Stimulated activated effector memory CD8-positive, alpha-beta T cell treated with anti-CD3 and anti-CD28 coated beads, Interleukin-12 subunit alpha, Interleukin-12 subunit beta, amount 100 ng/mL, for 72 hours (primary cell): ENCODE measurements at regions not wholly inside any gene's neighbourhood (a gene's known extent, or its start where the extent isn't known, plus 50 kb on each side); places are given as distances from the start of the nearest gene placed in this dataset.

Experiments used
- ATAC-seq: fragments of 150-1000 bp; cut with Tn5 transposase; 2 replicates; pipeline ENCODE4 v1.10.0; 2021
- DNase-seq, 2 donors: peaks; one replicate each; pipeline ENCODE4 v3.0.0; 2021 to 2022; ENCODE audit warnings: low spot score in 2 of 2
- H3K27ac Mint-ChIP-seq: one replicate; pipeline ENCODE4 v1.8.0; 2022; ENCODE audit warnings: mild to moderate bottlenecking, mixed read lengths
- H3K36me3 Mint-ChIP-seq: one replicate; pipeline ENCODE4 v1.8.0; 2022; ENCODE audit warnings: mild to moderate bottlenecking, mixed read lengths
- H3K4me1 Mint-ChIP-seq: one replicate; pipeline ENCODE4 v1.8.0; 2022; ENCODE audit warnings: mixed read lengths
- H3K4me3 Mint-ChIP-seq: one replicate; pipeline ENCODE4 v1.8.0; 2022; ENCODE audit warnings: mild to moderate bottlenecking, mixed read lengths
- H3K9me3 Mint-ChIP-seq: one replicate; pipeline ENCODE4 v1.8.0; 2022; ENCODE audit warnings: mixed read lengths

GRCh38 chr7:18336626-18337025, 158.9 kb upstream of the HDAC9 start:
- H3K36me3 Mint-ChIP-seq = no peaks in the 10 kb centered on the region
- H3K4me3 Mint-ChIP-seq = no peak overlapping the region
- H3K27ac Mint-ChIP-seq = no peak overlapping the region
- peaks cover 8% of the 10 kb centered on the region for H3K9me3 Mint-ChIP-seq
- no peak for ATAC-seq
- no peaks in the 10 kb centered on the region for H3K4me1 Mint-ChIP-seq
- DNase-seq = no peak

GRCh38 chr7:18337048-18337809, 158.3 kb upstream of the HDAC9 start:
- Mint-ChIP-seq H3K36me3 (no peaks in the 10 kb centered on the region), H3K4me1 (no peaks in the 10 kb centered on the region), H3K4me3 (no peak overlapping the region), H3K9me3 (peaks cover 8% of the 10 kb centered on the region), H3K27ac (no peak overlapping the region)
- DNase-seq = no peak
- ATAC-seq = no peak

GRCh38 chr7:18338910-18339523, 156.5 kb upstream of the HDAC9 start:
- Mint-ChIP-seq H3K4me3 (no peak overlapping the region), H3K9me3 (peaks cover 6% of the 10 kb centered on the region), H3K4me1 (no peaks in the 10 kb centered on the region), H3K36me3 (no peaks in the 10 kb centered on the region), H3K27ac (no peak overlapping the region)
- no peak for ATAC-seq
- DNase-seq = no peak

GRCh38 chr7:18341756-18342155, 153.8 kb upstream of the HDAC9 start:
- DNase-seq = no peak
- Mint-ChIP-seq H3K4me3 (no peak overlapping the region), H3K27ac (no peak overlapping the region), H3K36me3 (no peaks in the 10 kb centered on the region), H3K4me1 (no peaks in the 10 kb centered on the region), H3K9me3 (peaks cover 6% of the 10 kb centered on the region)
- ATAC-seq = no peak

GRCh38 chr7:18343047-18343446, 152.5 kb upstream of the HDAC9 start:
- peaks cover 6% of the 10 kb centered on the region for H3K9me3 Mint-ChIP-seq

GRCh38 chr7:18344536-18344935, 151.0 kb upstream of the HDAC9 start:
- ATAC-seq = no peak
- no peaks in the 10 kb centered on the region for H3K4me1 Mint-ChIP-seq
- H3K27ac Mint-ChIP-seq = no peak overlapping the region
- DNase-seq = no peak
- H3K4me3 Mint-ChIP-seq = no peak overlapping the region
- H3K36me3 Mint-ChIP-seq = no peaks in the 10 kb centered on the region
- H3K9me3 Mint-ChIP-seq = peaks cover 6% of the 10 kb centered on the region

More at GRCh38 chr7:18343047-18343446, 152.5 kb upstream of the HDAC9 start:
- Mint-ChIP-seq H3K27ac (no peak overlapping the region), H3K4me3 (no peak overlapping the region), H3K36me3 (no peaks in the 10 kb centered on the region), H3K4me1 (no peaks in the 10 kb centered on the region)
- no peak for ATAC-seq
- no peak for DNase-seq

- Mint-ChIP-seq H3K4me1 (no peaks in the 10 kb centered on the region), H3K9me3 (peaks cover 6% of the 10 kb centered on the region), H3K36me3 (no peaks in the 10 kb centered on the region), H3K4me3 (no peak overlapping the region), H3K27ac (no peak overlapping the region)
- ATAC-seq = peak; percentile 42
- DNase-seq = no peak
These were observed 149.8 kb upstream of the HDAC9 start for GRCh38 chr7:18345641-18346234.

GRCh38 chr7:18347170-18347569, 148.4 kb upstream of the HDAC9 start:
- ATAC-seq (no peak), DNase-seq (no peak)
- no peak overlapping the region for H3K4me3 Mint-ChIP-seq
- no peak overlapping the region for H3K27ac Mint-ChIP-seq
- no peaks in the 10 kb centered on the region for H3K9me3 Mint-ChIP-seq
- H3K4me1 Mint-ChIP-seq = no peaks in the 10 kb centered on the region
- H3K36me3 Mint-ChIP-seq = no peaks in the 10 kb centered on the region

- ATAC-seq (no peak), DNase-seq (no peak)
- Mint-ChIP-seq H3K27ac (no peak overlapping the region), H3K4me1 (no peaks in the 10 kb centered on the region), H3K4me3 (no peak overlapping the region), H3K36me3 (no peaks in the 10 kb centered on the region), H3K9me3 (no peaks in the 10 kb centered on the region)
These were observed 144.9 kb upstream of the HDAC9 start for GRCh38 chr7:18350678-18351077.

GRCh38 chr7:18352339-18353255, 143.0 kb upstream of the HDAC9 start:
- peak overlapping the region; percentile 35 for H3K27ac Mint-ChIP-seq
- no peaks in the 10 kb centered on the region for H3K9me3 Mint-ChIP-seq
- ATAC-seq = peak; percentile 75
- H3K4me1 Mint-ChIP-seq = peaks cover 1% of the 10 kb centered on the region
- DNase-seq = no peak
- peak overlapping the region; percentile 13 for H3K4me3 Mint-ChIP-seq
- no peaks in the 10 kb centered on the region for H3K36me3 Mint-ChIP-seq

- H3K27ac Mint-ChIP-seq = no peak overlapping the region
- H3K9me3 Mint-ChIP-seq = no peaks in the 10 kb centered on the region
- H3K36me3 Mint-ChIP-seq = no peaks in the 10 kb centered on the region
These were observed 142.2 kb upstream of the HDAC9 start for GRCh38 chr7:18353339-18353738.

GRCh38 chr7:18354108-18355085, 141.2 kb upstream of the HDAC9 start:
- Mint-ChIP-seq H3K9me3 (no peaks in the 10 kb centered on the region), H3K4me1 (peaks cover 6% of the 10 kb centered on the region), H3K4me3 (no peak overlapping the region), H3K36me3 (no peaks in the 10 kb centered on the region), H3K27ac (no peak overlapping the region)
- DNase-seq = no peak
- no peak for ATAC-seq

More at GRCh38 chr7:18353339-18353738, 142.2 kb upstream of the HDAC9 start:
- H3K4me1 Mint-ChIP-seq = peaks cover 6% of the 10 kb centered on the region
- H3K4me3 Mint-ChIP-seq = no peak overlapping the region
- DNase-seq (no peak), ATAC-seq (no peak)

GRCh38 chr7:18356191-18356645, 139.3 kb upstream of the HDAC9 start:
- H3K4me3 Mint-ChIP-seq = peak overlapping the region; percentile 35
- ATAC-seq = peak; percentile 49

GRCh38 chr7:18357691-18358090, 137.9 kb upstream of the HDAC9 start:
- Mint-ChIP-seq H3K27ac (peak overlapping the region; percentile 16), H3K9me3 (no peaks in the 10 kb centered on the region), H3K4me1 (peaks cover 6% of the 10 kb centered on the region), H3K4me3 (no peak overlapping the region), H3K36me3 (no peaks in the 10 kb centered on the region)
- DNase-seq = no peak
- peak; percentile 73 for ATAC-seq

More at GRCh38 chr7:18356191-18356645, 139.3 kb upstream of the HDAC9 start:
- no peaks in the 10 kb centered on the region for H3K9me3 Mint-ChIP-seq
- no peak for DNase-seq
- H3K4me1 Mint-ChIP-seq = peaks cover 6% of the 10 kb centered on the region
- no peak overlapping the region for H3K27ac Mint-ChIP-seq
- no peaks in the 10 kb centered on the region for H3K36me3 Mint-ChIP-seq
